ENCODE measurements at regions not wholly inside any gene's neighbourhood (a gene's known extent, or its start where the extent isn't known, plus 50 kb on each side); places are given as distances from the start of the nearest gene placed in this dataset.

- Histone ChIP-seq H3K4me1 (replicated peaks in 1 of 2) (no peaks in the 10 kb centered on the region), H3K9me3 (replicated peaks in 1 of 3) (no peaks in the 10 kb centered on the region), H3K36me3 (replicated peaks in 1 of 2) (no peaks in the 10 kb centered on the region), H3K27me3 (no peaks in the 10 kb centered on the region), H3K27ac (no peak overlapping the region), H3K4me3 (no peak overlapping the region)
- TF ChIP-seq CTCF (IDR thresholded peaks at IDR 0.05) (no peak), POLR2A (IDR thresholded peaks at IDR 0.05) (no peak)
- 32 to 55% (median 48%) methylated on average over 1 of the region's 1 CpG for WGBS, 4 donors
- intact Hi-C loops (cut with DNase I) = no loop called here
- DNase-seq = no peak
Observed at GRCh38 chr3:94709249-94709902, 646.5 kb downstream of the NSUN3 start.

- Histone ChIP-seq H3K4me3 (no peak overlapping the region), H3K27me3 (no peaks in the 10 kb centered on the region), H3K9me3 (replicated peaks in 1 of 3) (no peaks in the 10 kb centered on the region), H3K36me3 (replicated peaks in 1 of 2) (no peaks in the 10 kb centered on the region), H3K4me1 (replicated peaks in 1 of 2) (no peaks in the 10 kb centered on the region), H3K27ac (no peak overlapping the region)
- no peak for TF ChIP-seq POLR2A (IDR thresholded peaks at IDR 0.05)
- no peak for TF ChIP-seq CTCF (IDR thresholded peaks at IDR 0.05)
- intact Hi-C loops (cut with DNase I) = no loop called here
- no peak for DNase-seq
Observed at GRCh38 chr3:94714194-94714593, 651.3 kb downstream of the NSUN3 start.

GRCh38 chr3:94716326-94717018 is 653.6 kb downstream of the NSUN3 start:
- Histone ChIP-seq H3K27me3 (no peaks in the 10 kb centered on the region), H3K4me1 (replicated peaks in 1 of 2) (no peaks in the 10 kb centered on the region), H3K4me3 (no peak overlapping the region), H3K36me3 (replicated peaks in 1 of 2) (no peaks in the 10 kb centered on the region), H3K27ac (no peak overlapping the region), H3K9me3 (replicated peaks in 1 of 3) (no peaks in the 10 kb centered on the region)
- DNase-seq = no peak
- TF ChIP-seq POLR2A (IDR thresholded peaks at IDR 0.05) (no peak), CTCF (IDR thresholded peaks at IDR 0.05) (no peak)
- intact Hi-C loops (cut with DNase I) = no loop called here
- 67 to 81% (median 74%) methylated on average over 2 of the region's 2 CpGs for WGBS, 4 donors

- DNase-seq = no peak
- Histone ChIP-seq H3K27ac (no peak overlapping the region), H3K27me3 (no peaks in the 10 kb centered on the region), H3K9me3 (replicated peaks in 1 of 3) (no peaks in the 10 kb centered on the region), H3K36me3 (replicated peaks in 1 of 2) (no peaks in the 10 kb centered on the region), H3K4me3 (no peak overlapping the region), H3K4me1 (replicated peaks in 1 of 2) (no peaks in the 10 kb centered on the region)
- 41 to 65% (median 53%) methylated on average over 2 of the region's 2 CpGs for WGBS, 4 donors
- TF ChIP-seq CTCF (IDR thresholded peaks at IDR 0.05) (no peak), POLR2A (IDR thresholded peaks at IDR 0.05) (no peak)
- intact Hi-C loops (cut with DNase I) = no loop called here
Observed at GRCh38 chr3:94734206-94734605, 671.3 kb downstream of the NSUN3 start.
